Erythroblast (primary cell): ENCODE measurements at regions not wholly inside any gene's neighbourhood (a gene's known extent, or its start where the extent isn't known, plus 50 kb on each side); places are given as distances from the start of the nearest gene placed in this dataset.

ENCODE experiments used
- GATA1 ChIP-seq: IDR thresholded peaks from 2 replicates; pipeline ENCODE4 v1.6.1; 2011; ENCODE audit warnings: low read depth, mild to moderate bottlenecking, control low read depth, low read length, moderate library complexity
- POLR2A ChIP-seq: IDR thresholded peaks from 2 replicates; pipeline ENCODE4 v1.6.1; 2011; ENCODE audit warnings: mild to moderate bottlenecking, low read length

GRCh38 chr1:2970311-2971071, 50.8 kb upstream of the ACTRT2 start:
- TF ChIP-seq POLR2A (no peak), GATA1 (no peak)
